ENCODE measurements at regions not wholly inside any gene's neighbourhood (a gene's known extent, or its start where the extent isn't known, plus 50 kb on each side); places are given as distances from the start of the nearest gene placed in this dataset.

GRCh38 chr4:186018784-186019183 lies 50.2 kb upstream of the TLR3 start:
- no peak overlapping the region for H3K27ac ChIP-seq (ENCODE audit: insufficient read depth, low read depth, low read length)
- dilution Hi-C loops (cut with MboI; ENCODE audit: extremely low pct_ligation_motif_present, low sequenced_read_pairs) = no loop called here
- H3K4me1 ChIP-seq (ENCODE audit: control insufficient read depth, extremely low read depth, insufficient read depth, low read length) = no peaks in the 10 kb centered on the region
- no TSS peak for BruUV-seq (replicated peaks)
- FAIRE-seq (no peak), DNase-seq (ENCODE audit: low read depth, low spot score) (no peak)
- H3K9ac ChIP-seq (replicated peaks; ENCODE audit: extremely low read depth, insufficient read depth, low read length) = no peak overlapping the region
- intact Hi-C loops (cut with micrococcal nuclease) = no loop called here
- no peak overlapping the region for H3K4me2 ChIP-seq (ENCODE audit: insufficient read depth, low read length)
- no peaks in the 10 kb centered on the region for H3K79me2 ChIP-seq (ENCODE audit: control insufficient read depth, insufficient read depth, low read length)
- no peaks in the 10 kb centered on the region for H3K9me3 ChIP-seq (replicated peaks; ENCODE audit: control insufficient read depth, insufficient read depth, low read length)
- ChIA-PET CTCF (interaction anchor here (1.0 to 5.4 kb wide), 6 partner anchors 11 to 378 kb away, joined by 3 to 91 read pairs (median 4); no protein-coding TSS in a partner anchor), POLR2A (interaction anchor here (0.7 kb wide), 1 partner anchor 336 kb away, joined by 5 read pairs; no protein-coding TSS in a partner anchor)
- no peaks in the 10 kb centered on the region for H4K20me1 ChIP-seq (replicated peaks; ENCODE audit: control insufficient read depth, extremely low read depth, insufficient read depth, low read length)
- no peaks in the 10 kb centered on the region for H3K9me1 ChIP-seq (replicated peaks; ENCODE audit: control insufficient read depth, extremely low read depth, insufficient read depth, low read length)
- TF ChIP-seq, protein P1, sequence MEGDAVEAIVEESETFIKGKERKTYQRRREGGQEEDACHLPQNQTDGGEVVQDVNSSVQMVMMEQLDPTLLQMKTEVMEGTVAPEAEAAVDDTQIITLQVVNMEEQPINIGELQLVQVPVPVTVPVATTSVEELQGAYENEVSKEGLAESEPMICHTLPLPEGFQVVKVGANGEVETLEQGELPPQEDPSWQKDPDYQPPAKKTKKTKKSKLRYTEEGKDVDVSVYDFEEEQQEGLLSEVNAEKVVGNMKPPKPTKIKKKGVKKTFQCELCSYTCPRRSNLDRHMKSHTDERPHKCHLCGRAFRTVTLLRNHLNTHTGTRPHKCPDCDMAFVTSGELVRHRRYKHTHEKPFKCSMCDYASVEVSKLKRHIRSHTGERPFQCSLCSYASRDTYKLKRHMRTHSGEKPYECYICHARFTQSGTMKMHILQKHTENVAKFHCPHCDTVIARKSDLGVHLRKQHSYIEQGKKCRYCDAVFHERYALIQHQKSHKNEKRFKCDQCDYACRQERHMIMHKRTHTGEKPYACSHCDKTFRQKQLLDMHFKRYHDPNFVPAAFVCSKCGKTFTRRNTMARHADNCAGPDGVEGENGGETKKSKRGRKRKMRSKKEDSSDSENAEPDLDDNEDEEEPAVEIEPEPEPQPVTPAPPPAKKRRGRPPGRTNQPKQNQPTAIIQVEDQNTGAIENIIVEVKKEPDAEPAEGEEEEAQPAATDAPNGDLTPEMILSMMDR (IDR thresholded peaks at IDR 0.05; ENCODE audit: extremely low read depth in 1 of 2, insufficient read depth in 1 of 2, low read depth in 1 of 2, low read length in 2 of 2) = no peak
- TF ChIP-seq MYC (IDR thresholded peaks at IDR 0.05; ENCODE audit: low read depth, low read length) = no peak
- no peak for TF ChIP-seq GATA2 (IDR thresholded peaks at IDR 0.05; ENCODE audit: insufficient read depth, insufficient read length, low read depth, low read length)
- TF ChIP-seq, protein P2, sequence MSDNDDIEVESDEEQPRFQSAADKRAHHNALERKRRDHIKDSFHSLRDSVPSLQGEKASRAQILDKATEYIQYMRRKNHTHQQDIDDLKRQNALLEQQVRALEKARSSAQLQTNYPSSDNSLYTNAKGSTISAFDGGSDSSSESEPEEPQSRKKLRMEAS (IDR thresholded peaks at IDR 0.05; ENCODE audit: insufficient read depth, insufficient read length) = no peak
- no peak for TF ChIP-seq JUN (IDR thresholded peaks at IDR 0.05; ENCODE audit: borderline replicate concordance, insufficient read depth, insufficient read length, low read depth)
- no peak for TF ChIP-seq EZH2 (IDR thresholded peaks at IDR 0.05; ENCODE audit: borderline replicate concordance, low read depth, low read length, severe bottlenecking)
- no peak for TF ChIP-seq FOS (IDR thresholded peaks at IDR 0.05; ENCODE audit: borderline replicate concordance, insufficient read depth, low read length)
- no peak for TF ChIP-seq POLR2A (IDR thresholded peaks at IDR 0.05; ENCODE audit: low read depth, low read length)
- no peaks in the 10 kb centered on the region for H3K27me3 ChIP-seq (ENCODE audit: control insufficient read depth in 2 of 2, insufficient read depth in 2 of 2, low read length in 2 of 2)
- H3K4me3 ChIP-seq (replicated peaks in 1 of 3; ENCODE audit: insufficient read depth in 1 of 3, low read depth in 1 of 3, low read length in 3 of 3) = no peak overlapping the region
- no peak overlapping the region for H2AFZ ChIP-seq (ENCODE audit: low read depth, low read length)
- no peaks in the 10 kb centered on the region for H3K36me3 ChIP-seq (ENCODE audit: control insufficient read depth in 2 of 2, extremely low read depth in 1 of 2, insufficient read depth in 2 of 2, low read length in 2 of 2)
